ENCODE measurements at regions not wholly inside any gene's neighbourhood (a gene's known extent, or its start where the extent isn't known, plus 50 kb on each side); places are given as distances from the start of the nearest gene placed in this dataset.

- no peaks in the 10 kb centered on the region for H3K36me3 ChIP-seq (ENCODE audit: control insufficient read depth, insufficient read depth, low read length)
- no peak for DNase-seq
- H3K27me3 ChIP-seq (replicated peaks; ENCODE audit: control insufficient read depth, insufficient read depth, low read length, poor library complexity, severe bottlenecking) = no peaks in the 10 kb centered on the region
- H3K4me1 ChIP-seq (ENCODE audit: control insufficient read depth, insufficient read depth, low read length, poor library complexity, severe bottlenecking) = no peaks in the 10 kb centered on the region
- H3K9me3 ChIP-seq (ENCODE audit: control insufficient read depth, low read length) = no peaks in the 10 kb centered on the region
- H3K4me3 ChIP-seq (ENCODE audit: insufficient read depth, low read depth, low read length, poor library complexity, severe bottlenecking) = no peak overlapping the region
- no peak overlapping the region for H3K27ac ChIP-seq (ENCODE audit: insufficient read depth, low read length, poor library complexity, severe bottlenecking)
These were observed 134.3 kb downstream of the MID1IP1 start for GRCh38 chrX:38935561-38935960.

GRCh38 chrX:38937400-38937799, 136.1 kb downstream of the MID1IP1 start:
- H3K27ac ChIP-seq (ENCODE audit: insufficient read depth, low read length, poor library complexity, severe bottlenecking) = no peak overlapping the region
- H3K36me3 ChIP-seq (ENCODE audit: control insufficient read depth, insufficient read depth, low read length) = no peaks in the 10 kb centered on the region
- no peaks in the 10 kb centered on the region for H3K9me3 ChIP-seq (ENCODE audit: control insufficient read depth, low read length)
- no peaks in the 10 kb centered on the region for H3K4me1 ChIP-seq (ENCODE audit: control insufficient read depth, insufficient read depth, low read length, poor library complexity, severe bottlenecking)
- DNase-seq = no peak
- no peaks in the 10 kb centered on the region for H3K27me3 ChIP-seq (replicated peaks; ENCODE audit: control insufficient read depth, insufficient read depth, low read length, poor library complexity, severe bottlenecking)
- H3K4me3 ChIP-seq (ENCODE audit: insufficient read depth, low read depth, low read length, poor library complexity, severe bottlenecking) = no peak overlapping the region

DNA sequence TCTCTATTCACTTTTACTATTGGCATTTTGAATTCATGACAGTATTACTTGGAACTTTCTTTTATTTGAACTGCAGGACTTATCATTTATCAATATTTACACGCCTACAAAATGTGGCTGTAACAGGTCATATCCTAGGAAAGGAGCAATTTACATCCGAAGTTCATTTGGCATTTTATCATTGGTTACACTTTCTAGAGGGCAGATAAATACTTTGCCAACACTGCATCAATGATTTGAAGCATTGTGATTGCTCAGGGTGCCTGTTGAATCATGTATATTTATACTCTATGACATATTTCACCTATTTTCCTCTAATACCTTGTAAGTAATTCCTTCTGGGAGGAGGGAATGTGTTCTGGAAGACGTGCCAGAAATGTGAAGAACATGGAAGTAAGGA, 136.7 kb downstream of the MID1IP1 start:
- Histone ChIP-seq H3K9me3 (ENCODE audit: control insufficient read depth, low read length) (no peaks in the 10 kb centered on the region), H3K27me3 (replicated peaks; ENCODE audit: control insufficient read depth, insufficient read depth, low read length, poor library complexity, severe bottlenecking) (no peaks in the 10 kb centered on the region), H3K36me3 (ENCODE audit: control insufficient read depth, insufficient read depth, low read length) (no peaks in the 10 kb centered on the region), H3K27ac (ENCODE audit: insufficient read depth, low read length, poor library complexity, severe bottlenecking) (no peak overlapping the region), H3K4me1 (ENCODE audit: control insufficient read depth, insufficient read depth, low read length, poor library complexity, severe bottlenecking) (no peaks in the 10 kb centered on the region), H3K4me3 (ENCODE audit: insufficient read depth, low read depth, low read length, poor library complexity, severe bottlenecking) (no peak overlapping the region)
- no peak for DNase-seq

- Histone ChIP-seq H3K36me3 (ENCODE audit: control insufficient read depth, insufficient read depth, low read length) (no peaks in the 10 kb centered on the region), H3K27ac (ENCODE audit: insufficient read depth, low read length, poor library complexity, severe bottlenecking) (no peak overlapping the region), H3K9me3 (ENCODE audit: control insufficient read depth, low read length) (no peaks in the 10 kb centered on the region), H3K4me3 (ENCODE audit: insufficient read depth, low read depth, low read length, poor library complexity, severe bottlenecking) (no peak overlapping the region), H3K4me1 (ENCODE audit: control insufficient read depth, insufficient read depth, low read length, poor library complexity, severe bottlenecking) (no peaks in the 10 kb centered on the region), H3K27me3 (replicated peaks; ENCODE audit: control insufficient read depth, insufficient read depth, low read length, poor library complexity, severe bottlenecking) (no peaks in the 10 kb centered on the region)
- no peak for DNase-seq
These were observed 137.8 kb downstream of the MID1IP1 start for GRCh38 chrX:38939067-38939466.

GRCh38 chrX:38940547-38940946, 139.3 kb downstream of the MID1IP1 start:
- H3K4me1 ChIP-seq (ENCODE audit: control insufficient read depth, insufficient read depth, low read length, poor library complexity, severe bottlenecking) = no peaks in the 10 kb centered on the region
- H3K27me3 ChIP-seq (replicated peaks; ENCODE audit: control insufficient read depth, insufficient read depth, low read length, poor library complexity, severe bottlenecking) = no peaks in the 10 kb centered on the region
- DNase-seq = no peak
- no peaks in the 10 kb centered on the region for H3K9me3 ChIP-seq (ENCODE audit: control insufficient read depth, low read length)
- no peak overlapping the region for H3K4me3 ChIP-seq (ENCODE audit: insufficient read depth, low read depth, low read length, poor library complexity, severe bottlenecking)
- no peak overlapping the region for H3K27ac ChIP-seq (ENCODE audit: insufficient read depth, low read length, poor library complexity, severe bottlenecking)
- H3K36me3 ChIP-seq (ENCODE audit: control insufficient read depth, insufficient read depth, low read length) = no peaks in the 10 kb centered on the region

GRCh38 chrX:38941675-38942074, 140.4 kb downstream of the MID1IP1 start:
- Histone ChIP-seq H3K36me3 (ENCODE audit: control insufficient read depth, insufficient read depth, low read length) (no peaks in the 10 kb centered on the region), H3K27me3 (replicated peaks; ENCODE audit: control insufficient read depth, insufficient read depth, low read length, poor library complexity, severe bottlenecking) (no peaks in the 10 kb centered on the region), H3K9me3 (ENCODE audit: control insufficient read depth, low read length) (no peaks in the 10 kb centered on the region), H3K4me1 (ENCODE audit: control insufficient read depth, insufficient read depth, low read length, poor library complexity, severe bottlenecking) (no peaks in the 10 kb centered on the region), H3K4me3 (ENCODE audit: insufficient read depth, low read depth, low read length, poor library complexity, severe bottlenecking) (no peak overlapping the region), H3K27ac (ENCODE audit: insufficient read depth, low read length, poor library complexity, severe bottlenecking) (no peak overlapping the region)
- DNase-seq = no peak

GRCh38 chrX:38943120-38943519, 141.9 kb downstream of the MID1IP1 start:
- no peak overlapping the region for H3K4me3 ChIP-seq (ENCODE audit: insufficient read depth, low read depth, low read length, poor library complexity, severe bottlenecking)
- H3K4me1 ChIP-seq (ENCODE audit: control insufficient read depth, insufficient read depth, low read length, poor library complexity, severe bottlenecking) = no peaks in the 10 kb centered on the region
- DNase-seq = no peak
- H3K27ac ChIP-seq (ENCODE audit: insufficient read depth, low read length, poor library complexity, severe bottlenecking) = no peak overlapping the region
- no peaks in the 10 kb centered on the region for H3K27me3 ChIP-seq (replicated peaks; ENCODE audit: control insufficient read depth, insufficient read depth, low read length, poor library complexity, severe bottlenecking)
- no peaks in the 10 kb centered on the region for H3K9me3 ChIP-seq (ENCODE audit: control insufficient read depth, low read length)
- H3K36me3 ChIP-seq (ENCODE audit: control insufficient read depth, insufficient read depth, low read length) = no peaks in the 10 kb centered on the region

DNA sequence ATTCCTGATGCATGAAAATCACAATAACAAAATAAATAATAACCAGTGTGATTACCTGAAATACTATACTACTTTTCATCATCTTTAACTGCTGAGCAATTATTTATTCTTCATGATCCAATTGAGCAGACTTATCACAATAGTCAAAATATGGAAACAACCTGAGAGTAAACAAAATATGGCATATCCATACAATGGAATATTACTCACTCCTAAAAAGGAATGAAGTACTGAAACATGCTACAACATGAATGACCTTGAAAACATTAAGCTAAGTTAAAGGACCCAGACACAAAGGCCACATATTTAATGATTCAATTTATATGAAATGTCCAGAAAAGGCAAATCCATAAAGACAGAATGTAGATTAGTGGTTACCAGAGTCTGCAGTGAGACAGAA, 146.8 kb downstream of the MID1IP1 start:
- Histone ChIP-seq H3K27ac (ENCODE audit: insufficient read depth, low read length, poor library complexity, severe bottlenecking) (no peak overlapping the region), H3K4me3 (ENCODE audit: insufficient read depth, low read depth, low read length, poor library complexity, severe bottlenecking) (no peak overlapping the region), H3K36me3 (ENCODE audit: control insufficient read depth, insufficient read depth, low read length) (no peaks in the 10 kb centered on the region), H3K27me3 (replicated peaks; ENCODE audit: control insufficient read depth, insufficient read depth, low read length, poor library complexity, severe bottlenecking) (no peaks in the 10 kb centered on the region), H3K4me1 (ENCODE audit: control insufficient read depth, insufficient read depth, low read length, poor library complexity, severe bottlenecking) (no peaks in the 10 kb centered on the region), H3K9me3 (ENCODE audit: control insufficient read depth, low read length) (no peaks in the 10 kb centered on the region)
- no peak for DNase-seq

DNA sequence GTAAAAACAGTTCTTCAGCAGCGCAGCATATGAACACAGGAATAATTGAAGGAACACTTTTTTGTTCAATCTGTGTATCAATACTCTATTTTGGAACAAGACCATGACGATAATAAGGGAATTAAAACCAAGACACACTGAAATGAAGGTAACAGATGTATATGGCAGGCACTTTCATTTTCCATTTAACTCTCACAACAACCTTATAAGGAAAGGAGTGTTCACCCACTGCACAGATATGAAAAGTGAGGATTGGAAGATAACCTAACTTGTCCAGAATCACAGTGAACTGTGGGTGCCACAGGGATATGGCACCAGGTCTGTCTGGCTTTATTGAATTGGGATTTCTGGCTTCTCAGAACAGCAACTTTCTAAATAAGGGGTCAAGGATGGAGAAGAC, 153.3 kb downstream of the MID1IP1 start:
- H3K4me1 ChIP-seq (ENCODE audit: control insufficient read depth, insufficient read depth, low read length, poor library complexity, severe bottlenecking) = no peaks in the 10 kb centered on the region
- no peak for DNase-seq
- no peaks in the 10 kb centered on the region for H3K36me3 ChIP-seq (ENCODE audit: control insufficient read depth, insufficient read depth, low read length)
- no peak overlapping the region for H3K4me3 ChIP-seq (ENCODE audit: insufficient read depth, low read depth, low read length, poor library complexity, severe bottlenecking)
- no peak overlapping the region for H3K27ac ChIP-seq (ENCODE audit: insufficient read depth, low read length, poor library complexity, severe bottlenecking)
- H3K9me3 ChIP-seq (ENCODE audit: control insufficient read depth, low read length) = no peaks in the 10 kb centered on the region
- H3K27me3 ChIP-seq (replicated peaks; ENCODE audit: control insufficient read depth, insufficient read depth, low read length, poor library complexity, severe bottlenecking) = no peaks in the 10 kb centered on the region

DNA sequence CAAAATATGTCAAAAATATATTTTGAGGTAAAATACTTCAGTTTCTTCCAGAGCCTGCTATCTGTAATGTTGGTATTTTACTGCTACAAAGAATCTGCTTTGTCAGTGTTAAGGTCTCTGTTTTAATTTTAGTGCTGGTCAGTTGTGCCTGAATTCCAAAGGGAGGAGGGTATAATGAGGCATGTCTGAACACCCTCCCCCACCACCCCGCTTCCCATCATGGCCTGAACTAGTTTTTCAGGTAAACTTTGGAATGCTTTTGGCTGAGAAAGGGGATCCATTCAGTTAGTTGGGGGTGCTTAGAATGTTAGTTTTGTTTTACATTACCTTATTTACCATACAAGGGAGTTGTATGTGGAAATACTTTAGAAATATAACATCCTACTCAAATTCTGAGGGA, 158.5 kb downstream of the MID1IP1 start:
- H3K27me3 ChIP-seq (replicated peaks; ENCODE audit: control insufficient read depth, insufficient read depth, low read length, poor library complexity, severe bottlenecking) = no peaks in the 10 kb centered on the region
- no peaks in the 10 kb centered on the region for H3K4me1 ChIP-seq (ENCODE audit: control insufficient read depth, insufficient read depth, low read length, poor library complexity, severe bottlenecking)
- no peak overlapping the region for H3K4me3 ChIP-seq (ENCODE audit: insufficient read depth, low read depth, low read length, poor library complexity, severe bottlenecking)
- no peaks in the 10 kb centered on the region for H3K36me3 ChIP-seq (ENCODE audit: control insufficient read depth, insufficient read depth, low read length)
- no peak overlapping the region for H3K27ac ChIP-seq (ENCODE audit: insufficient read depth, low read length, poor library complexity, severe bottlenecking)
- DNase-seq = no peak
- H3K9me3 ChIP-seq (ENCODE audit: control insufficient read depth, low read length) = no peaks in the 10 kb centered on the region

- Histone ChIP-seq H3K9me3 (ENCODE audit: control insufficient read depth, low read length) (no peaks in the 10 kb centered on the region), H3K36me3 (ENCODE audit: control insufficient read depth, insufficient read depth, low read length) (no peaks in the 10 kb centered on the region), H3K4me1 (ENCODE audit: control insufficient read depth, insufficient read depth, low read length, poor library complexity, severe bottlenecking) (no peaks in the 10 kb centered on the region), H3K27ac (ENCODE audit: insufficient read depth, low read length, poor library complexity, severe bottlenecking) (no peak overlapping the region), H3K4me3 (ENCODE audit: insufficient read depth, low read depth, low read length, poor library complexity, severe bottlenecking) (no peak overlapping the region), H3K27me3 (replicated peaks; ENCODE audit: control insufficient read depth, insufficient read depth, low read length, poor library complexity, severe bottlenecking) (no peaks in the 10 kb centered on the region)
- no peak for DNase-seq
These were observed 158.9 kb downstream of the MID1IP1 start for GRCh38 chrX:38960137-38960536.
